ENCODE measurements at regions not wholly inside any gene's neighbourhood (a gene's known extent, or its start where the extent isn't known, plus 50 kb on each side); places are given as distances from the start of the nearest gene placed in this dataset.

DNA sequence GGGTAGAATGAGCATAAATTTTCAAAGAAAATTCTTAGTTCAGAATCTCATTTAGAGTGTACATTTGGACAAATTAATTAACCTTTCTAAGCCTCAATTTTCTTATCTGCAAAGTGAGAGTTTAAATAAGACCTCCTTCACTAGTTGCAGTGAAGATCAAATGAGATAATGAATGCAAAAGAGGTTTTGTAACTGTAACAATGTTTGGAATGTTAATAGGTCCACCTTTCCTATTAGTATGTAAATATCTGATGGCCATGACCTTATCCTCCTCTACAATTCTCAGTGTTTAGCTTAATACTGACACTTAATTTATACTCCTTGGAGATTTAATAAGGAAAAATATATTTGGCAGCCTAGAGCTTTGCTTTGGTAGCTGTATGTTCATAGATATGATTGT is 138.8 kb downstream of the GABRG1 start:
- DNase-seq (ENCODE audit: low spot score) = no peak

DNA sequence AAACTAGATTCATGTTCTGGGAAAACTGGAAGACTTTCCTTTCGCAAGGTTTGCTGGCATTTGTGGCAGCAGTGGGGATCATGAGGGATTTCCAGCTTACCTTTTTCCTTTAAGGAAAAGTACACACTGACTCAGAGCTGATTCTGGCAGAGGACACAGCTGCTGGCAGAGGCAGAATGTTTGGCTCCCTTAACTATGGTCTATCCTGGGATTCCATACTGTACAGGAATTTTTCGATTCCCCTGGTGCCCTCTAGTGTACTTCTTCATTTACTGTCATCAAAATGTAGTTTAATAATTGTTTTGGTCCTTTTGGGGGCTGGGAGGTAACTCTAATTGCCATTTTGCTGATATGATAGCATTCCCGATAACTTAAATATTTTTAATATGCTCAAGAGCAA is 152.7 kb downstream of the GABRG1 start:
- no peak for DNase-seq (ENCODE audit: low spot score)

- no peak for DNase-seq (ENCODE audit: low spot score)
These were observed 166.5 kb downstream of the GABRG1 start for GRCh38 chr4:45957353-45957752.

DNA sequence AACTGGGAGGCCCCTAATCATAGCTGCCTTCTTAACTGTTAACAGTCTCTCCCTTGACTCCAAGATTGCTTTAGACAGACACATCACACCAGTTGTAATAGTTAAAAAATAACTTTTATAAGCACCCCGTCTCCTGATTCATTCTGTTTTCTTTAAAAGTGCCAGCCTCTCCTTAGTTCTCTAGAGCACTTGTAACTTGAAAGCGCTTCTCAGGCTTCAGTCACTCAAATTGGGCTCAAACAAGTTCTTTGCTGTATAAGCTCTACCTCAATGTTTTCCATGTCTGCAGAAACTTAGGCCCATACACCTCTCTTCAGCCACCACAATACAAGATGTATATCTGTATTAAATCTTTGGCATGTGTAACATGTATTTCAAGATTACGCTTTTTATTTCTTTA is 169.6 kb downstream of the GABRG1 start:
- DNase-seq (ENCODE audit: low spot score) = no peak

GRCh38 chr4:45951153-45951552 is 172.7 kb downstream of the GABRG1 start:
- no peak for DNase-seq (ENCODE audit: low spot score)

- no peak for DNase-seq (ENCODE audit: low spot score)
These were observed 177.2 kb downstream of the GABRG1 start for GRCh38 chr4:45946699-45947098.

DNA sequence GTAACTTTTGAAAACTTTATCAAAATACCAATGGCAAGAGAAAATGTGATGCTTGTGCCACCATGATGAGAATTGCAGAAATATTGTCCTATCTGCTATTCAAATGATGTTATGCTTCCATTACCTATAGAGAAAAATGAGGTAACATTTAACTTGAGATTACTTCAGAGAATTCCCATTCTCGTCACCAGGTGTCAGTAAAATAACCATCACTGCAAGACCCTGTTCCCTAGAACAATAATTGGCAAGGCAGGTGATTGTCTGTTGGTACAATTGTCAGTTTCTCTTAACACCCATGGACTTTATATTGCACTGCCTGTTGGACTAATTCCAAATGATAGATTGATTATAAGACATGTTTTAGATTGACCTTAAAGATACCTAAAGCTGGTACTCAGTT is 179.9 kb downstream of the GABRG1 start:
- peak; percentile 6 for DNase-seq (ENCODE audit: low spot score)

GRCh38 chr4:45939056-45939455 is 184.8 kb downstream of the GABRG1 start:
- DNase-seq (ENCODE audit: low spot score) = no peak

- no peak for DNase-seq (ENCODE audit: low spot score)
These were observed 192.7 kb downstream of the GABRG1 start for GRCh38 chr4:45931154-45931553.

- no peak for DNase-seq (ENCODE audit: low spot score)
These were observed 196.2 kb downstream of the GABRG1 start for GRCh38 chr4:45927641-45928040.

DNA sequence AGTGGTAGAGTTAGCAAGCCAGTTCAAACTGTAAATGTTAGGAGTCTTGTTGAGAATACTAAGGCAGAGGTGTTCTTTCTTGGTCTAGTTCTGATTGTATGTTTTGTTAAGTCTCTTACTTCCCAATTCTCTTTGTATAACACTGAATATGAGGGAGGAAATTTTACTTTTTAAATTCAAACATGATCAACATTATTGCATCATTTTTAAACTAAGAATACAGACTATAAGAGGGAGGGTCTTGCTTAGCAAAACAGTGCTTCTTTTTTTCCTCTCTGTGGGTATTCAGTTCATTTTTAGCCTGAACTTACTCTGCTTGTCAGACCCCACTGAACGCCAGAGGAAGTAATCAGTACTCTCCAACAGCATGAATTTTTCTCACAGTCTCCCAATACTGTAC is 198.0 kb downstream of the GABRG1 start:
- DNase-seq (ENCODE audit: low spot score) = no peak

DNA sequence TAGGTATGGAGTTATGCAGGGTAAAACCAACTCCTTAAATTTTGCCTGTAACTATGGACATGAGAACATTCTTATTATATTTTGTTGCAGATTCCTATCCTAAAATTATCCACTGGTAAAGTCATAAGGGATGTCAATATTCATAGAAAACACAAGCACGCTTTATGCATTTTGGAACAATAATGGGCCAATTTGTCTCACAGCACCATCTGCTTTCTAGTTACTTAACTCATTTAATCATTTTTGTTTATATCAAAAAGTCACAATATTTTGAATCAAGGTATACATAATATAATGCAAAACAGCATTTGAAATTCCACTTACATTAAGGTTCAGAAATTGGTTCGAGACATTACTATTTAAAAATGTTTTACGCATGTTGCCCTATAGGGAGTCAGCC is 203.0 kb downstream of the GABRG1 start:
- no peak for DNase-seq (ENCODE audit: low spot score)

- DNase-seq (ENCODE audit: low spot score) = no peak
These were observed 213.3 kb downstream of the GABRG1 start for GRCh38 chr4:45910511-45910910.

DNA sequence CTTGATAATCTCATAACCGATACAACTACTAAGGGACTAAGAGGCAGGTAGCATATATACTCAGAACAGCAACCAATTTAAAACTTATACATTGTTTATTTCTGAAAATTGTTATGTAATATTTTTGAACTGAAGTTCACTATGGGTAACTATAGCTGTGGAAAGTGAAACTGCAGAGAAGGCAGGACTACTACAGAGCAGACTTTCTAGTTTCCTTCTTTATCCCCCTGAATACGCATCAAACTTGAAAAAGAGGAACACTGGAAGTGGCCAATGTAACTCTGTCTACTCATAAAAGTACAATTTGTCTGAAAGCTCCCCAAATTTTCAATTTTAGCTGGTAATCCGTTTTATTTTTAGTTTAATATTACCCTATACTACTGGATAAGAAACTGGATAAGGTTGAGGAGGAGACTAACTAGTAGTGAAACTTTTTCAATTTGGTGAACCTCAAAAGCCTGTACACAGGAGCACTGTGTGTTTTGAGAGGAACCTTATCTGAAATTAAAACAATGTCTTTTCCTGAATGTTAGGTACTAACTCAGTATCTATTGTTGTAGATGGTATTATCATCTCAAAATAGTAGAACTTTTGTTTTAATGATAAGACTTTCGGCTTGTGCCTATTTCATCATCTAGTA is 225.8 kb downstream of the GABRG1 start:
- DNase-seq (ENCODE audit: low spot score) = no peak

GRCh38 chr4:45883421-45883820 is 240.4 kb downstream of the GABRG1 start:
- DNase-seq (ENCODE audit: low spot score) = no peak

- no peak for DNase-seq (ENCODE audit: low spot score)
These were observed 247.5 kb downstream of the GABRG1 start for GRCh38 chr4:45876235-45876890.

DNA sequence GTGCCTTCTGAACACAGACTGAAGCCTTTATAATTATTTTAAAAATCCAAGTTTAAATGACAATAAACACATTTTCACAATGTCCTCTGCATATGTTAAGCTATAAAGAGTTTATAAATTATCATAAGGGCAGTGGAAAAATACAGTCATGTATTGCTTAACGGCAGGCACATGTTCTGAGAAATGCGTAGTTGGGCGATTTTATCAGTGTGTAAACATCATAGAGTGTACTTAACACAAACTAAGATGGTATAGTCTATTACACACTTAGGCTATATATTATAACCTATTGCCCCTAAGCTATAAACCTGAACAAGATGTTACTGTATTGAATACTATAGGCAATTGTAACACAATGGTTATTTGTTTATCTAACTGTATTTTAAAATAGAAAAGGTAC is 254.7 kb downstream of the GABRG1 start:
- no peak for DNase-seq (ENCODE audit: low spot score)

GRCh38 chr4:45865781-45866180 is 258.1 kb downstream of the GABRG1 start:
- no peak for DNase-seq (ENCODE audit: low spot score)

DNA sequence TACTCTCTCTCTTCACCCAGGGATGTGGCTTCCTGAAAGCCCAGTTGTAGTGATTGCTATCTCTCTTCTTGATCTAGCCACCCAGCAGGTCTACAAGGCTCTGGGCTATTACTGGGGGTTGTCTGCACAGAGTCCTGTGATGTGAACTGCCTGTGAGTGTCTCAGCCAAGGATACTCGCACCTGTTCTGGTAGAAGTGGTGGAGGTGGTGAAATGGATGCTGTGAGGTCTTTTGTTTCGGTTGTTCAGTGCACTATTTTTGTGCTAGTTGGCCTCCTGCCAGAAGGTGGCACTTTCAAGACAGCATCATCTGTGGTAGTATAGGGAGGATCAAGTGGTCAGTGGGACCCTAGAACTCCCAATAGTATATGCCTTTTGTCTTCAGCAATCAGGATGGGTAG is 268.0 kb downstream of the GABRG1 start:
- DNase-seq (ENCODE audit: low spot score) = no peak

DNA sequence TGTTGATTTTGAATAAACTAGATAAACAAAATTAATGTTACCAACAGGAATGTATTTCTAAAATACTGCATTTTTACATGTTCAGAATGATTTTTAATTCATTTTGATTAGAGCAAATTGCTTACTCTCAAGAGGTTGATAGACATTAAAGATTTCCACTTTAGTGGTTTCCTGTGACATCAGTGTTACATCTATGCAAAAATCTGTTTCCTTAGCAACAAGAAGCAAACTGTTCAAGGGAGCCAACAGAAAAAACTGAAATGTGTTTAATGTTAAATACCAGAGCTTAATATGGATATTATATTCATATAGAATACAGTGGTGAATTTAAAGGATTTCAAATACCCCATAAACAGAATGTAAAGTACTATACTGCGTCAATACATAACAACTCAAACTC is 277.8 kb downstream of the GABRG1 start:
- DNase-seq (ENCODE audit: low spot score) = no peak

DNA sequence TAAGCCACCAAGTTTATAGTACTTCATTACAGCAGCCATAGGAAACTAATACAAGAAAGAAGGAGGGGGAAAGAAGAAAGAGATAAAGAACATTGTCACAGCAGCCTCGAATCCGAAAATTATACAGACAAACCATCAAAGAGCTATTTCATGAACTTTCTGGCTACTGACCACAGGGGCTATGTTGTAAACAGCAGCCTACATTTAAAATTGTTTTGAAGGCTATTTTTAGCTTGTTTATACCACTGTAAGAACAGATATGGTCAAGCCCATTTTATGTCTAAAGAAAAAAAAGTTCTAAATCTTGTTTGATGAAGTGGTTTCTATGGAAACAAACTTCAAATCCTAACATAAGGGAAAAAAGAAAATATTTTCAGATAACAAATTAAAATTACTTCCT is 282.1 kb downstream of the GABRG1 start:
- no peak for DNase-seq (ENCODE audit: low spot score)

DNA sequence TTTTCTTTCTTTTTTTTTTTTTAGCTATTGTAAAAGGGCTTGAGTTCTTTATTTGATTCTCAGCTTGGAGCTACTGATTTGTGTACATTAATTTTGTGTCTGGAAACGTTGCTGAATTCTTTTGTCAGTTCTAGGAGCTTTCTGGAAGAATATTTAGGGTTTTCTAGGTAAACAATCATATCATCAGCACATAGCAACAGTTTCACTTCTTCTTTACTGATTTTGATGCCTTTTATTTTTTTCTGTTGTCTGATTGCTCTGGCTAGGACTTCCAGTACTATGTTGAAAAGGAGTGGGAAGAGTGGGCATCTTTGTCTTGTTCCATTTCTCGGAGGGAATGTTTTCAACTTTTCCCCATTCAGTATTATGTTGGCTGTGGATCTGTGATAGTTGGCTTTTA is 292.2 kb downstream of the GABRG1 start:
- no peak for DNase-seq (ENCODE audit: low spot score)

DNA sequence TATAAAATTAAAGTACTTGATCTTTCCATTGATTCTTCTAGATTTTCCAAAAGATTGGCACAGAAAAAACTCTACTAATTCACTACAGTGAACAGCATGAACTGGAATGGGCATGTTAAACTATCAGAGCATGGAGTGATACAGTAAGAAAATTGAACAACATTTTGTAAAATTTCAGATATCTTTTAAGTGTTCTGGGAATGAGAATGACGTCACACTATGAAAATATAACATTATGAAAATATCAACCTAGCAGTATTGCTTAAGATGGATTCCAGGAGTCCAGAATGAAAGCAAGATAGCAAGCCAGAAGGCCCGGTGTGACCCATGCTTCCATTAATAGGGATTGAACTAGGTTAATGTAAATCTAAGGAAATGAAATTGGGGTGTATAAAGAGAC is 319.9 kb downstream of the GABRG1 start:
- DNase-seq (ENCODE audit: low spot score) = no peak

- no peak for DNase-seq (ENCODE audit: low spot score)
These were observed 328.7 kb downstream of the GABRG1 start for GRCh38 chr4:45795135-45795534.
